HEK293T (cell line): ENCODE measurements at regions not wholly inside any gene's neighbourhood (a gene's known extent, or its start where the extent isn't known, plus 50 kb on each side); places are given as distances from the start of the nearest gene placed in this dataset.

Experiments
- CTCF ChIA-PET: fragments of 350-600 bp; formaldehyde crosslinking; extraction: SDS; loops from one replicate; lab custom pipeline; 2021; ENCODE audit warnings: antibody characterized with exemption, inconsistent platforms; lab: Yijun Ruan, JAX
- POLR2A ChIA-PET: fragments of 350-600 bp; formaldehyde crosslinking; extraction: SDS; loops from one replicate; lab custom pipeline; 2020; ENCODE audit warnings: antibody characterized with exemption, inconsistent platforms; lab: Yijun Ruan, JAX
- DNase-seq: peaks from one replicate; pipeline ENCODE4 v3.0.0; 2012; ENCODE audit warnings: mixed read lengths; ENCODE audit errors: extremely low spot score
- ARNT ChIP-seq: fragments of 450-650 bp; IDR thresholded peaks from 2 replicates; pipeline ENCODE4 v1.6.1; 2017; ENCODE audit warnings: mild to moderate bottlenecking
- BHLHE40 ChIP-seq: fragments of 450-650 bp; IDR thresholded peaks from 2 replicates; pipeline ENCODE4 v1.6.1; 2016; ENCODE audit warnings: mild to moderate bottlenecking, moderate library complexity, borderline replicate concordance
- CTBP1 ChIP-seq: fragments of 450-650 bp; IDR thresholded peaks from 2 replicates; pipeline ENCODE4 v1.6.1; 2016; ENCODE audit warnings: borderline replicate concordance
- ELF4 ChIP-seq: fragments of 450-650 bp; IDR thresholded peaks from 2 replicates; pipeline ENCODE4 v1.6.1; 2017; ENCODE audit warnings: antibody characterized with exemption
- FOXA1 ChIP-seq: fragments of 450-650 bp; IDR thresholded peaks from 2 replicates; pipeline ENCODE4 v1.6.1; 2016; ENCODE audit warnings: mild to moderate bottlenecking
- FOXK2 ChIP-seq: fragments of 450-650 bp; IDR thresholded peaks from 2 replicates; pipeline ENCODE4 v1.6.1; 2016; ENCODE audit warnings: mild to moderate bottlenecking
- FOXM1 ChIP-seq: fragments of 450-650 bp; IDR thresholded peaks from 2 replicates; pipeline ENCODE4 v1.6.1; 2017; ENCODE audit warnings: mild to moderate bottlenecking, borderline replicate concordance
- HDGF ChIP-seq: fragments of 450-650 bp; IDR thresholded peaks from 2 replicates; pipeline ENCODE4 v1.6.1; 2017; ENCODE audit warnings: antibody characterized with exemption, borderline replicate concordance
- L3MBTL2 ChIP-seq: fragments of 450-650 bp; conservative IDR thresholded peaks from 2 replicates; pipeline ENCODE4 v1.6.1; 2016; ENCODE audit warnings: mild to moderate bottlenecking
- LEF1 ChIP-seq: fragments of 450-650 bp; IDR thresholded peaks from 2 replicates; pipeline ENCODE4 v1.6.1; 2017; ENCODE audit warnings: mild to moderate bottlenecking, borderline replicate concordance
- NFRKB ChIP-seq: fragments of 450-650 bp; IDR thresholded peaks from 2 replicates; pipeline ENCODE4 v1.6.1; 2016; ENCODE audit warnings: mild to moderate bottlenecking, moderate library complexity
- PKNOX1 ChIP-seq: fragments of 450-650 bp; IDR thresholded peaks from 2 replicates; pipeline ENCODE4 v1.6.1; 2016
- SP1 ChIP-seq: fragments of 450-650 bp; IDR thresholded peaks from 2 replicates; pipeline ENCODE4 v1.6.1; 2017
- SUZ12 ChIP-seq: fragments of 450-650 bp; IDR thresholded peaks from 2 replicates; pipeline ENCODE4 v1.6.1; 2016; ENCODE audit warnings: mild to moderate bottlenecking
- TARDBP ChIP-seq: fragments of 450-650 bp; IDR thresholded peaks from 2 replicates; pipeline ENCODE4 v1.6.1; 2016
- ZNF384 ChIP-seq: fragments of 450-650 bp; IDR thresholded peaks from 2 replicates; pipeline ENCODE4 v1.6.1; 2016

GRCh38 chr22:22712092-22712658, 67.8 kb downstream of the GGTLC2 start:
- TF ChIP-seq FOXM1 (no peak), SP1 (no peak), LEF1 (no peak), PKNOX1 (no peak)
- ChIA-PET POLR2A (no interaction called here), CTCF (interaction anchor here (1.0 kb wide), 1 partner anchor 172 kb away, joined by 4 read pairs; no protein-coding TSS in a partner anchor)
- no peak for DNase-seq

GRCh38 chr22:22712666-22713365, 68.4 kb downstream of the GGTLC2 start:
- no peak for TF ChIP-seq BHLHE40
- TF ChIP-seq NFRKB: no peak
- TF ChIP-seq ELF4: no peak
- ChIA-PET POLR2A (no interaction called here), CTCF (no interaction called here)
- DNase-seq: no peak

GRCh38 chr22:22713416-22713815, 69.0 kb downstream of the GGTLC2 start:
- TF ChIP-seq SP1 (no peak), CTBP1 (no peak), HDGF (no peak), L3MBTL2 (no peak), BHLHE40 (no peak), LEF1 (no peak), FOXM1 (no peak), PKNOX1 (no peak), FOXK2 (no peak), FOXA1 (no peak), NFRKB (no peak), ELF4 (no peak), SUZ12 (no peak), TARDBP (no peak), ZNF384 (no peak), ARNT (no peak)
- ChIA-PET POLR2A (no interaction called here), CTCF (no interaction called here)
- DNase-seq: no peak

- no peak for DNase-seq
- ChIA-PET CTCF (interaction anchor here (1.2 kb wide), 1 partner anchor 138 kb away, joined by 4 read pairs; no protein-coding TSS in a partner anchor), POLR2A (no interaction called here)
- TF ChIP-seq CTBP1 (no peak), ARNT (no peak), PKNOX1 (no peak), BHLHE40 (no peak), TARDBP (no peak), ZNF384 (no peak), FOXK2 (no peak), FOXA1 (no peak), LEF1 (no peak), FOXM1 (no peak), L3MBTL2 (no peak), SUZ12 (no peak), ELF4 (no peak), SP1 (no peak), NFRKB (no peak), HDGF (no peak)
Observed at GRCh38 chr22:22714600-22715335, 70.4 kb downstream of the GGTLC2 start.

GRCh38 chr22:22716136-22716665, 71.8 kb downstream of the GGTLC2 start:
- POLR2A ChIA-PET: no interaction called here
- no peak for DNase-seq
- CTCF ChIA-PET: no interaction called here
- no peak for TF ChIP-seq FOXM1
- TF ChIP-seq L3MBTL2: no peak
- no peak for TF ChIP-seq BHLHE40
- no peak for TF ChIP-seq FOXK2
- TF ChIP-seq LEF1: no peak
- TF ChIP-seq CTBP1: no peak
- no peak for TF ChIP-seq TARDBP
- TF ChIP-seq HDGF: no peak
